Middle frontal gyrus (tissue), 1 donor: ENCODE measurements at regions not wholly inside any gene's neighbourhood (a gene's known extent, or its start where the extent isn't known, plus 50 kb on each side); places are given as distances from the start of the nearest gene placed in this dataset.

Experiments
- DNase-seq: peaks from one replicate; pipeline ENCODE4 v3.0.0-alpha.2; 2015; ENCODE audit warnings: low spot score; ENCODE audit errors: extremely low spot score

GRCh38 chr15:91472316-91472756, 372.3 kb downstream of the SV2B start:
- no peak for DNase-seq

GRCh38 chr15:91473894-91474545, 374.0 kb downstream of the SV2B start:
- DNase-seq = no peak

- no peak for DNase-seq
Observed at GRCh38 chr15:91476861-91477260, 376.6 kb upstream of the SLCO3A1 start.

GRCh38 chr15:91478717-91479191, 374.8 kb upstream of the SLCO3A1 start:
- DNase-seq = no peak

- DNase-seq = no peak
Observed at GRCh38 chr15:91480426-91480825, 373.1 kb upstream of the SLCO3A1 start.

GRCh38 chr15:91482799-91483198, 370.7 kb upstream of the SLCO3A1 start:
- DNase-seq = no peak

GRCh38 chr15:91484141-91484540, 369.4 kb upstream of the SLCO3A1 start:
- DNase-seq = no peak

- DNase-seq = no peak
Observed at GRCh38 chr15:91488452-91488851, 365.1 kb upstream of the SLCO3A1 start.

GRCh38 chr15:91490211-91490610, 363.3 kb upstream of the SLCO3A1 start:
- DNase-seq = no peak

- no peak for DNase-seq
Observed at GRCh38 chr15:91491101-91491950, 362.2 kb upstream of the SLCO3A1 start.

- no peak for DNase-seq
Observed at GRCh38 chr15:91496754-91497691, 356.5 kb upstream of the SLCO3A1 start.

GRCh38 chr15:91498046-91498748, 355.3 kb upstream of the SLCO3A1 start:
- no peak for DNase-seq

- DNase-seq = no peak
Observed at GRCh38 chr15:91498749-91499062, 354.8 kb upstream of the SLCO3A1 start.

GRCh38 chr15:91499774-91500383, 353.6 kb upstream of the SLCO3A1 start:
- DNase-seq = no peak

- no peak for DNase-seq
Observed at GRCh38 chr15:91508633-91509032, 344.9 kb upstream of the SLCO3A1 start.

GRCh38 chr15:91514147-91514546, 339.4 kb upstream of the SLCO3A1 start:
- DNase-seq = no peak

- no peak for DNase-seq
Observed at GRCh38 chr15:91515188-91515754, 338.2 kb upstream of the SLCO3A1 start.

GRCh38 chr15:91516866-91517265, 336.6 kb upstream of the SLCO3A1 start:
- no peak for DNase-seq

- no peak for DNase-seq
Observed at GRCh38 chr15:91517491-91518200, 335.9 kb upstream of the SLCO3A1 start.

- DNase-seq = no peak
Observed at GRCh38 chr15:91520850-91521249, 332.7 kb upstream of the SLCO3A1 start.
